DND-41 (cell line): ENCODE measurements at regions not wholly inside any gene's neighbourhood (a gene's known extent, or its start where the extent isn't known, plus 50 kb on each side); places are given as distances from the start of the nearest gene placed in this dataset.

Experiments
- ATAC-seq: fragments of 200-7000 bp; cut with Tn5 transposase; 3 replicates; pipeline ENCODE4 v1.9.1; 2021; ENCODE audit warnings: low read depth; ENCODE audit not compliant: insufficient read depth
- DNase-seq: peaks from one replicate; pipeline ENCODE4 v3.0.0-alpha.2; 2020
- H2AFZ ChIP-seq: 2 replicates; pipeline ENCODE4 v1.6.0; 2012; ENCODE audit warnings: low read depth, low read length
- H3K27ac ChIP-seq: 2 replicates; pipeline ENCODE4 v1.5.1; 2012; ENCODE audit warnings: low read length, inconsistent platforms
- H3K27me3 ChIP-seq: fragments of 200-600 bp; sonication (generic); 2 replicates; pipeline ENCODE4 v1.6.0; 2012; ENCODE audit warnings: low read length, mild to moderate bottlenecking, inconsistent platforms; ENCODE audit not compliant: insufficient read depth, poor library complexity
- H3K36me3 ChIP-seq: 2 replicates; pipeline ENCODE4 v1.5.1; 2012; ENCODE audit warnings: low read length, inconsistent platforms; ENCODE audit not compliant: insufficient read depth
- H3K4me1 ChIP-seq: 2 replicates; pipeline ENCODE4 v1.5.1; 2012; ENCODE audit warnings: mild to moderate bottlenecking, low read length; ENCODE audit not compliant: insufficient read depth
- H3K4me2 ChIP-seq: 2 replicates; pipeline ENCODE4 v1.6.0; 2012; ENCODE audit warnings: mild to moderate bottlenecking, moderate library complexity, low read length, inconsistent platforms; ENCODE audit not compliant: insufficient read depth
- H3K4me3 ChIP-seq, 2 experiments: fragments of 200-600 bp in 1 of 2; shearing (Covaris generic) in 1 of 2; 2 replicates each; pipeline ENCODE4 v1.5.1; 2012 to 2016; ENCODE audit warnings: inconsistent platforms in 2 of 2, low read length in 2 of 2, mild to moderate bottlenecking in 2 of 2, low read depth in 1 of 2, moderate library complexity in 1 of 2
- H3K79me2 ChIP-seq: 2 replicates; pipeline ENCODE4 v1.6.0; 2012; ENCODE audit warnings: low read length, inconsistent platforms; ENCODE audit not compliant: insufficient read depth
- H3K9ac ChIP-seq: 2 replicates; pipeline ENCODE4 v1.6.0; 2012; ENCODE audit warnings: low read depth, mild to moderate bottlenecking, inconsistent platforms, low read length, moderate library complexity
- H3K9me3 ChIP-seq: 2 replicates; pipeline ENCODE4 v1.5.1; 2012; ENCODE audit warnings: low read length, moderate library complexity, mild to moderate bottlenecking, inconsistent platforms; ENCODE audit not compliant: insufficient read depth, severe bottlenecking
- H4K20me1 ChIP-seq: 2 replicates; pipeline ENCODE4 v1.6.0; 2012; ENCODE audit warnings: low read length; ENCODE audit not compliant: insufficient read depth
- CTCF ChIP-seq: IDR thresholded peaks from 2 replicates; pipeline ENCODE4 v1.5.1; 2012; ENCODE audit warnings: borderline replicate concordance, low read length, moderate library complexity, mild to moderate bottlenecking; ENCODE audit not compliant: poor library complexity, severe bottlenecking; ENCODE audit errors: extremely low read depth
- EZH2 ChIP-seq: IDR thresholded peaks from 3 replicates; pipeline ENCODE4 v1.6.1; 2012; ENCODE audit warnings: borderline replicate concordance, low read depth, mild to moderate bottlenecking, moderate library complexity, low read length, inconsistent platforms; ENCODE audit not compliant: severe bottlenecking

DNA sequence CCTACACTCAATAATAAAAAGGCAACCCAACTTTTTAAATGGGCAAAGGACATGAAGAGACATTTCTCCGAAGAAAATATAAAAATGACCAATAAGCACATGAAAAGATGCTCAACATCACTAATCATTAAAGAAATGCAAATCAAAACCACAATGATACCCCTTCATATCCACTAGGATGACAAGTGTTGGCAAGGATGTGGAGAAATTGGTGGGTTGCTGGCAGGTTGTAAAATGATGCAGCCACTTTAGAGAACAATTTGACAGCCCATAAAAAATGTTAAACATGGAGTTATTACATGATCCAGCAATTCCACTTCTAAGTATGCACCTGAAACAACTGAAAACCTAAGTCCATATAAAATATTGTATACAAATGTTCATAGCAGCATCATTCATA, 73.2 kb upstream of the LMO2 start:
- Histone ChIP-seq H3K4me1 (no peaks in the 10 kb centered on the region), H4K20me1 (no peaks in the 10 kb centered on the region), H2AFZ (no peak overlapping the region), H3K27ac (no peak overlapping the region), H3K27me3 (no peaks in the 10 kb centered on the region), H3K4me3 (no peak overlapping the region), H3K4me2 (no peak overlapping the region), H3K36me3 (no peaks in the 10 kb centered on the region), H3K9ac (no peak overlapping the region), H3K9me3 (no peaks in the 10 kb centered on the region), H3K79me2 (no peaks in the 10 kb centered on the region)
- TF ChIP-seq EZH2 (no peak), CTCF (no peak)
- ATAC-seq (no peak), DNase-seq (no peak)

GRCh38 chr11:33959855-33960400, 68.1 kb upstream of the LMO2 start:
- Histone ChIP-seq H3K36me3 (no peaks in the 10 kb centered on the region), H3K79me2 (no peaks in the 10 kb centered on the region), H3K9me3 (no peaks in the 10 kb centered on the region), H3K9ac (no peak overlapping the region), H3K4me1 (no peaks in the 10 kb centered on the region), H4K20me1 (no peaks in the 10 kb centered on the region), H3K4me3 (no peak overlapping the region), H3K4me2 (no peak overlapping the region), H3K27ac (no peak overlapping the region), H3K27me3 (peaks cover 5% of the 10 kb centered on the region), H2AFZ (no peak overlapping the region)
- no peak for DNase-seq
- TF ChIP-seq CTCF = no peak
- no peak for TF ChIP-seq EZH2
- no peak for ATAC-seq

DNA sequence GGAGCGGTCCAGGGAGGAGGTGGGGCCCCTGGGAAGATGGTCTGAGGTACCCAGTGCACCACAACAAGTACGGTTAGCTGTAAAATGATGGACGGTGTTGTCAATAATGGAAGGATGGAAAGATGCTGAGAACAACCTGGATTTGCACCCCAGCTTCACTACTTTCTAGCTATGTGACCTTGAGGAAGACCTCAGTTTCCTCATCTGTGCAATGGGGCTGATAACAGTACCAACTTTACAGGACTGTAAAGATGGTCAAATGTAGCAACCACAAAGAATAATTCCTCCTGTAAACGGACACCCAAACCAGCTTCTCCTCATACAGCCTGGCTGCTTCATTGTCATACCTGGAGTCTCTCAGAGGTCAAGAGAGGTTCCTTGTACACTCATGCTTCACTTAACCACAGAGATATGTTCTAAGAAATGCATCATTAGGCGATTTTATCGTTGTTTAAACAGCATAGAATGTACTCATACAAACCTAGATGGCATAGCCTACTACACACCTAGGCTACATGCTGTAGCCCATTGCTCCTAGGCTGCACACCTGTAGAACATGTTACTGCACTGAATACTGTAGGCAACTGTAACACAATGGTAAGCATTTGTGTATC, 65.5 kb upstream of the LMO2 start:
- ATAC-seq (no peak), DNase-seq (no peak)
- TF ChIP-seq CTCF = no peak
- no peak for TF ChIP-seq EZH2
- Histone ChIP-seq H3K27ac (no peak overlapping the region), H3K79me2 (no peaks in the 10 kb centered on the region), H3K4me3 (no peak overlapping the region), H3K4me2 (no peak overlapping the region), H3K36me3 (no peaks in the 10 kb centered on the region), H2AFZ (no peak overlapping the region), H3K9ac (no peak overlapping the region), H3K4me1 (no peaks in the 10 kb centered on the region), H3K9me3 (no peaks in the 10 kb centered on the region), H3K27me3 (peaks cover 10% of the 10 kb centered on the region), H4K20me1 (no peaks in the 10 kb centered on the region)
